DOHH2 (cell line): ENCODE measurements at regions not wholly inside any gene's neighbourhood (a gene's known extent, or its start where the extent isn't known, plus 50 kb on each side); places are given as distances from the start of the nearest gene placed in this dataset.

Experiments used
- H3F3A ChIP-seq: fragments of 200-600 bp; sonication (generic), shearing (Covaris generic); 2 replicates; pipeline ENCODE4 v1.6.0; 2016; ENCODE audit warnings: antibody characterized with exemption, mild to moderate bottlenecking; ENCODE audit not compliant: control insufficient read depth, insufficient read depth
- H3K27ac ChIP-seq: fragments of 200-600 bp; sonication (generic); 2 replicates; pipeline ENCODE4 v1.5.1; 2014; ENCODE audit warnings: low read depth, mild to moderate bottlenecking, low read length, moderate library complexity
- H3K27me3 ChIP-seq: fragments of 200-600 bp; sonication (generic); 2 replicates; pipeline ENCODE4 v1.6.1; 2014; ENCODE audit warnings: mild to moderate bottlenecking, low read length, mixed read lengths; ENCODE audit not compliant: control insufficient read depth
- H3K36me3 ChIP-seq: fragments of 200-600 bp; sonication (generic); 2 replicates; pipeline ENCODE4 v1.6.1; 2014; ENCODE audit warnings: mild to moderate bottlenecking, low read length, moderate library complexity, mixed read lengths; ENCODE audit not compliant: control insufficient read depth
- H3K4me1 ChIP-seq: fragments of 200-600 bp; sonication (generic); 2 replicates; pipeline ENCODE4 v1.6.1; 2014; ENCODE audit warnings: mild to moderate bottlenecking, low read length, mixed read lengths; ENCODE audit not compliant: control insufficient read depth
- H3K4me2 ChIP-seq: fragments of 200-600 bp; sonication (generic); 2 replicates; pipeline ENCODE4 v1.6.0; 2014; ENCODE audit warnings: mild to moderate bottlenecking, low read length, moderate library complexity
- H3K4me3 ChIP-seq: fragments of 200-600 bp; sonication (generic); 2 replicates; pipeline ENCODE4 v1.5.1; 2014; ENCODE audit warnings: mild to moderate bottlenecking, low read length, mixed read lengths
- H3K79me2 ChIP-seq: fragments of 200-600 bp; sonication (generic); 2 replicates; pipeline ENCODE4 v1.6.1; 2014; ENCODE audit warnings: mild to moderate bottlenecking, low read length, mixed read lengths; ENCODE audit not compliant: control insufficient read depth
- H3K9me2 ChIP-seq: fragments of 200-600 bp; sonication (generic); replicated peaks from 2 replicates; pipeline ENCODE4 v1.6.1; 2014; ENCODE audit warnings: mild to moderate bottlenecking, low read length, mixed read lengths; ENCODE audit not compliant: control insufficient read depth
- H3K9me3 ChIP-seq: fragments of 200-600 bp; sonication (generic); 2 replicates; pipeline ENCODE4 v1.6.1; 2014; ENCODE audit warnings: antibody characterized with exemption, low read length, mixed read lengths; ENCODE audit not compliant: control insufficient read depth, insufficient read depth
- H4K20me1 ChIP-seq: fragments of 200-600 bp; sonication (generic); 2 replicates; pipeline ENCODE4 v1.6.0; 2014; ENCODE audit warnings: low read depth, mild to moderate bottlenecking, antibody characterized with exemption, low read length, moderate library complexity; ENCODE audit not compliant: control insufficient read depth, insufficient read depth
- CTCF ChIP-seq: fragments of 200-600 bp; sonication (generic); IDR thresholded peaks from one replicate; pipeline ENCODE4 v1.5.1; 2014; ENCODE audit warnings: antibody characterized with exemption, mild to moderate bottlenecking, low read depth, low read length; ENCODE audit not compliant: poor library complexity, severe bottlenecking
- EZH2phosphoT487 ChIP-seq: fragments of 200-600 bp; sonication (generic); IDR thresholded peaks from 2 replicates; pipeline ENCODE4 v1.6.1; 2017; ENCODE audit warnings: borderline replicate concordance, mild to moderate bottlenecking, antibody characterized with exemption, low read length, moderate library complexity, mixed read lengths

- H3F3A ChIP-seq: no peaks in the 10 kb centered on the region
- H3K4me2 ChIP-seq: no peak overlapping the region
- TF ChIP-seq EZH2phosphoT487 (no peak), CTCF (no peak)
- H3K27ac ChIP-seq: no peak overlapping the region
- no peaks in the 10 kb centered on the region for H4K20me1 ChIP-seq
- H3K9me3 ChIP-seq: peaks cover 3% of the 10 kb centered on the region; the same call in 1 of the 2 replicates
- H3K79me2 ChIP-seq: no peaks in the 10 kb centered on the region
- no peaks in the 10 kb centered on the region for H3K4me1 ChIP-seq
- no peaks in the 10 kb centered on the region for H3K27me3 ChIP-seq
- no peaks in the 10 kb centered on the region for H3K9me2 ChIP-seq
- H3K36me3 ChIP-seq: no peaks in the 10 kb centered on the region
- H3K4me3 ChIP-seq: no peak overlapping the region
Observed at GRCh38 chr2:125885340-125885739, 770.6 kb upstream of the GYPC start.

- H4K20me1 ChIP-seq: no peaks in the 10 kb centered on the region
- TF ChIP-seq EZH2phosphoT487 (no peak), CTCF (no peak)
- no peak overlapping the region for H3K27ac ChIP-seq
- H3F3A ChIP-seq: no peaks in the 10 kb centered on the region
- H3K4me1 ChIP-seq: no peaks in the 10 kb centered on the region
- no peaks in the 10 kb centered on the region for H3K27me3 ChIP-seq
- no peak overlapping the region for H3K4me3 ChIP-seq
- no peak overlapping the region for H3K4me2 ChIP-seq
- no peaks in the 10 kb centered on the region for H3K36me3 ChIP-seq
- H3K79me2 ChIP-seq: no peaks in the 10 kb centered on the region
- no peaks in the 10 kb centered on the region for H3K9me2 ChIP-seq
- H3K9me3 ChIP-seq: peaks cover 3% of the 10 kb centered on the region; the same call in 1 of the 2 replicates
Observed at GRCh38 chr2:125886153-125886552, 769.8 kb upstream of the GYPC start.

- H3K79me2 ChIP-seq: no peaks in the 10 kb centered on the region
Observed at GRCh38 chr2:125901278-125901677, 754.7 kb upstream of the GYPC start.

More at GRCh38 chr2:125901278-125901677, 754.7 kb upstream of the GYPC start:
- H3K9me2 ChIP-seq: no peaks in the 10 kb centered on the region
- H4K20me1 ChIP-seq: no peaks in the 10 kb centered on the region
- H3F3A ChIP-seq: no peaks in the 10 kb centered on the region
- no peaks in the 10 kb centered on the region for H3K36me3 ChIP-seq
- no peak overlapping the region for H3K27ac ChIP-seq
- H3K4me3 ChIP-seq: no peak overlapping the region
- no peaks in the 10 kb centered on the region for H3K4me1 ChIP-seq
- H3K4me2 ChIP-seq: no peak overlapping the region
- no peaks in the 10 kb centered on the region for H3K27me3 ChIP-seq
- TF ChIP-seq CTCF (no peak), EZH2phosphoT487 (no peak)
- H3K9me3 ChIP-seq: peaks cover 13% of the 10 kb centered on the region
